ENCODE measurements at regions not wholly inside any gene's neighbourhood (a gene's known extent, or its start where the extent isn't known, plus 50 kb on each side); places are given as distances from the start of the nearest gene placed in this dataset.

GRCh38 chr1:173101589-173101988 lies 50.8 kb upstream of the TNFSF18 start:
- H3K36me3 ChIP-seq (ENCODE audit: low read length) = peaks cover 4% of the 10 kb centered on the region; the same call in 1 of the 2 replicates
- no peaks in the 10 kb centered on the region for H3F3A ChIP-seq (ENCODE audit: insufficient read depth)
- no peaks in the 10 kb centered on the region for H4K20me1 ChIP-seq (ENCODE audit: low read depth, low read length)
- no peak for TF ChIP-seq CTCF (IDR thresholded peaks at IDR 0.05; ENCODE audit: insufficient read depth, low read length, poor library complexity, severe bottlenecking)
- TF ChIP-seq EZH2phosphoT487 (conservative IDR thresholded peaks at IDR 0.05; ENCODE audit: low read length) = no peak
- no peaks in the 10 kb centered on the region for H3K9me2 ChIP-seq (replicated peaks; ENCODE audit: insufficient read depth, low read length)
- no peak overlapping the region for H3K9ac ChIP-seq (ENCODE audit: low read length)
- no peak overlapping the region for H3K4me2 ChIP-seq (ENCODE audit: low read depth, low read length, poor library complexity, severe bottlenecking)
- no peak overlapping the region for H3K27ac ChIP-seq (ENCODE audit: low read depth, low read length)
- no peaks in the 10 kb centered on the region for H3K79me2 ChIP-seq (ENCODE audit: insufficient read depth, low read length)
- no peak overlapping the region for H2AFZ ChIP-seq (ENCODE audit: low read depth, low read length, severe bottlenecking)
- H3K27me3 ChIP-seq (ENCODE audit: low read length) = no peaks in the 10 kb centered on the region
- H3K4me3 ChIP-seq (ENCODE audit: insufficient read depth, low read length, poor library complexity, severe bottlenecking) = no peak overlapping the region
- H3K9me3 ChIP-seq (ENCODE audit: insufficient read depth, low read length) = peaks cover 3% of the 10 kb centered on the region; the same call in 1 of the 2 replicates

- Histone ChIP-seq H3K9me2 (replicated peaks; ENCODE audit: insufficient read depth, low read length) (no peaks in the 10 kb centered on the region), H2AFZ (ENCODE audit: low read depth, low read length, severe bottlenecking) (no peak overlapping the region), H3K27ac (ENCODE audit: low read depth, low read length) (no peak overlapping the region), H3K9ac (ENCODE audit: low read length) (no peak overlapping the region), H3K79me2 (ENCODE audit: insufficient read depth, low read length) (no peaks in the 10 kb centered on the region), H3K4me3 (ENCODE audit: insufficient read depth, low read length, poor library complexity, severe bottlenecking) (no peak overlapping the region), H3K36me3 (ENCODE audit: low read length) (peaks cover 4% of the 10 kb centered on the region; the same call in 1 of the 2 replicates), H3K27me3 (ENCODE audit: low read length) (no peaks in the 10 kb centered on the region), H3F3A (ENCODE audit: insufficient read depth) (no peaks in the 10 kb centered on the region), H4K20me1 (ENCODE audit: low read depth, low read length) (no peaks in the 10 kb centered on the region), H3K4me2 (ENCODE audit: low read depth, low read length, poor library complexity, severe bottlenecking) (no peak overlapping the region), H3K9me3 (ENCODE audit: insufficient read depth, low read length) (peaks cover 3% of the 10 kb centered on the region; the same call in 1 of the 2 replicates)
- TF ChIP-seq EZH2phosphoT487 (conservative IDR thresholded peaks at IDR 0.05; ENCODE audit: low read length) (no peak), CTCF (IDR thresholded peaks at IDR 0.05; ENCODE audit: insufficient read depth, low read length, poor library complexity, severe bottlenecking) (no peak)
Measured at GRCh38 chr1:173100476-173101107, 49.9 kb upstream of the TNFSF18 start.
